ENCODE measurements at regions not wholly inside any gene's neighbourhood (a gene's known extent, or its start where the extent isn't known, plus 50 kb on each side); places are given as distances from the start of the nearest gene placed in this dataset.

- DNase-seq = no peak
- Mint-ChIP-seq H3K27ac (peak overlapping the region in 1 of 8 donors; percentile 40), H3K4me1 (peaks cover 23 to 37% (median 31%) of the 10 kb centered on the region in 3 donors), H3K9me3 (peaks cover 0 to 6% (median 0%) of the 10 kb centered on the region in 5 donors), H3K4me3 (no peak overlapping the region), H3K36me3 (peaks cover 0 to 8% (median 0%) of the 10 kb centered on the region in 3 donors), H3K27me3 (no peaks in the 10 kb centered on the region)
- H3K4me3 ChIP-seq (ENCODE audit: low read length) = no peak overlapping the region
- no peaks in the 10 kb centered on the region for H3K9me3 ChIP-seq (ENCODE audit: low read length)
- peaks cover 15% of the 10 kb centered on the region for H3K4me1 ChIP-seq (ENCODE audit: insufficient read depth, low read length)
- ChIA-PET POLR2A (no interaction called here), CTCF (interaction anchor here (1.9 kb wide), 1 partner anchor 58 kb away, joined by 4 read pairs; no protein-coding TSS in a partner anchor)
- H3K27me3 ChIP-seq (ENCODE audit: insufficient read depth, low read length, poor library complexity, severe bottlenecking) = no peaks in the 10 kb centered on the region
- H3K36me3 ChIP-seq (ENCODE audit: insufficient read depth, low read length) = no peaks in the 10 kb centered on the region
- H3K27ac ChIP-seq (ENCODE audit: low read depth, low read length) = no peak overlapping the region
Measured at GRCh38 chr13:40127925-40128324, 472.5 kb downstream of the COG6 start.

DNA sequence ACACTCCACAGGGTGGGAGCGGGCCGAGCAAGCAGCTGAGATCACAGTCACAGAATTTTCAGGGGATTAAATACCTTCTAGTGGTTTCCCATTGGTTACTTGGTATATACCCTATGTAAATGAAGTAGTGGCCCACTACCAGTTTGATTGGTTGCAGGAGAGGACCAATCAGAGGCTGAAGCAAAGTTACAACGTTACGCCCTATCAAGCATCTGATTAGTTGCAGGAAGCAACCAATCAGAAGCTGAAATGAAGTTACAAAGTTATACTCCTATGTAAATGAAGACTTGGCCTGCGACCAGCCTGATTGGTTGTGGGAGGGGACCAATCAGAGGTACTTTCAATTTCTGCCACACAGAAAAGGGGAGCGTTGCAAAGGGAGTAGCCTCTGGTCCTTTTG, 474.0 kb downstream of the COG6 start:
- H3K4me1 Mint-ChIP-seq = peaks cover 23 to 37% (median 36%) of the 10 kb centered on the region in 3 donors
- peaks cover 0 to 8% (median 0%) of the 10 kb centered on the region in 3 donors for H3K36me3 Mint-ChIP-seq

DNA sequence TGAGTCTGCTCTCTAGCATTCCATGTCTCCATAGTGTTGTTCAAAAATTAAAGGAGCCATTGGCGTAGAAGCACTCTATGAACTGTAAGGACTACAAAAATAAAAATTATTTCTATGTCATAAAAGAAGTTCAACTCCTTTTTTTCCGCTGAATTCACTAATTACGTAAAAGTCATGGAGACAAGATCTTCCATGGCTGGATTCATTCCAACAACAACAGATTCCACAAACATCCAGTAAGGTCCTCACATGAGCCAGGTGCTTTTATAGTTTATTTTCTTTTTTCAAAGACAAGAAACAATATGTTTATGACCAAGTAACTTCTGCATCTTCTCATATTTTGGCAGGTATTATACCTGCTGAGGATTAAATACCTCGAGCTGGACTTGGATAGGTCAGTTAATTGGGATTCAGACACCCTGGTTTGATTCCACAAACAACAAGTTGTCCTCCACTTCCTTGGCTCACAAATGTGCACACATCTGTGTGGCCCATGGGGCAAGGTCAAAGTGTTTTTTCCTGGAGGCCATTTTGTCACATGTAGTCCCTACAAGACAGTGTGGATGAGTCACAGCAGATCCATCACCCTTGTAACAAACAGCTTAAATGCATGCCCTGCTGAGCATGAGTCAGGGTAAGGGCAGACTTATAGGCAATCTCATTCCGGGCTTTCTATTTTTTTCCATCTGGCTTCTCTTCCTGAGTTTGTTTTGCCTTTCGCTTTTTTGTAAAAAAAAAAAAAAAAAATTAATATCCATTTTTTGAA, 475.6 kb downstream of the COG6 start:
- DNase-seq = no peak
- ChIA-PET CTCF (interaction anchor here (0.9 to 1.5 kb wide), 2 partner anchors 10 to 13 kb away, joined by 3 to 4 read pairs; no protein-coding TSS in a partner anchor), POLR2A (no interaction called here)
- H3K4me1 ChIP-seq (ENCODE audit: insufficient read depth, low read length) = peaks cover 15% of the 10 kb centered on the region
- no peak overlapping the region for H3K27ac Mint-ChIP-seq
- no peak overlapping the region for H3K4me3 ChIP-seq (ENCODE audit: low read length)
- H3K36me3 ChIP-seq (ENCODE audit: insufficient read depth, low read length) = no peaks in the 10 kb centered on the region
- peaks cover 0 to 8% (median 0%) of the 10 kb centered on the region in 3 donors for H3K36me3 Mint-ChIP-seq
- H3K4me1 Mint-ChIP-seq = peaks cover 31 to 43% (median 43%) of the 10 kb centered on the region in 3 donors
- H3K27ac ChIP-seq (ENCODE audit: low read depth, low read length) = no peak overlapping the region
- no peaks in the 10 kb centered on the region for H3K9me3 ChIP-seq (ENCODE audit: low read length)
- no peak overlapping the region for H3K4me3 Mint-ChIP-seq
- H3K9me3 Mint-ChIP-seq = peaks cover 0 to 6% (median 0%) of the 10 kb centered on the region in 5 donors
- H3K27me3 ChIP-seq (ENCODE audit: insufficient read depth, low read length, poor library complexity, severe bottlenecking) = no peaks in the 10 kb centered on the region
- no peaks in the 10 kb centered on the region for H3K27me3 Mint-ChIP-seq

More for the DNA sequence above, 474.0 kb downstream of the COG6 start:
- H3K4me1 ChIP-seq (ENCODE audit: insufficient read depth, low read length) = peaks cover 15% of the 10 kb centered on the region
- Mint-ChIP-seq H3K9me3 (peaks cover 0 to 6% (median 0%) of the 10 kb centered on the region in 5 donors), H3K4me3 (no peak overlapping the region), H3K27me3 (no peaks in the 10 kb centered on the region), H3K27ac (no peak overlapping the region)
- H3K27ac ChIP-seq (ENCODE audit: low read depth, low read length) = no peak overlapping the region
- no peaks in the 10 kb centered on the region for H3K27me3 ChIP-seq (ENCODE audit: insufficient read depth, low read length, poor library complexity, severe bottlenecking)
- H3K36me3 ChIP-seq (ENCODE audit: insufficient read depth, low read length) = no peaks in the 10 kb centered on the region
- POLR2A ChIA-PET = no interaction called here
- H3K9me3 ChIP-seq (ENCODE audit: low read length) = no peaks in the 10 kb centered on the region
- DNase-seq = no peak
- no peak overlapping the region for H3K4me3 ChIP-seq (ENCODE audit: low read length)
- CTCF ChIA-PET = interaction anchor here (1.0 to 1.9 kb wide), 3 partner anchors 15 to 61 kb away, joined by 3 to 4 read pairs (median 3); no protein-coding TSS in a partner anchor

DNA sequence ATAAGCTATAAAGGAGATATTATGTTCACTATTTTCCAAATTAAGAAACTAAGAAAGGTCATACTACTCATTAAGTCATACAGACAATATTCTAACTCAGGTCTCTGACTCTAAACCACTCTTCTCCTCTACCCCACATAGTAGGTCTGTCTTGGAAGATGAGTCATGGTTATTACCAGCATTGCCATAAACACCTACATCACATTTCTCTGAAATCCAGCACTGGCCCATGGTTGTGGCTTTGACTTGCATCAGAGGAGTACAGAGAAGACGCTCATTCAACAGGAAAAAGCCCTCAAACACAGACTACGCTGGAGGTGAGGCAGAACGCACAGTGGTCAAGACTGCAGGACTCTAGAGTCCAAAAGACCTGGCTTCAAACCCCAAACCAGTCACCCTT, 476.8 kb downstream of the COG6 start:
- Histone ChIP-seq H3K4me1 (ENCODE audit: insufficient read depth, low read length) (peaks cover 3% of the 10 kb centered on the region), H3K36me3 (ENCODE audit: insufficient read depth, low read length) (no peaks in the 10 kb centered on the region), H3K9me3 (ENCODE audit: low read length) (no peaks in the 10 kb centered on the region), H3K4me3 (ENCODE audit: low read length) (no peak overlapping the region), H3K27me3 (ENCODE audit: insufficient read depth, low read length, poor library complexity, severe bottlenecking) (no peaks in the 10 kb centered on the region), H3K27ac (ENCODE audit: low read depth, low read length) (no peak overlapping the region)
- peaks cover 0 to 8% (median 0%) of the 10 kb centered on the region in 3 donors for H3K36me3 Mint-ChIP-seq
- ChIA-PET CTCF (interaction anchor here (0.6 to 0.9 kb wide), 2 partner anchors 9 to 514 kb away, joined by 3 read pairs; no protein-coding TSS in a partner anchor), POLR2A (no interaction called here)
- H3K4me1 Mint-ChIP-seq = peaks cover 22 to 33% (median 31%) of the 10 kb centered on the region in 3 donors
- no peak overlapping the region for H3K4me3 Mint-ChIP-seq
- DNase-seq = no peak
- no peaks in the 10 kb centered on the region for H3K27me3 Mint-ChIP-seq
- peak overlapping the region in 1 of 8 donors; percentile 14 for H3K27ac Mint-ChIP-seq
- peaks cover 0 to 6% (median 1%) of the 10 kb centered on the region in 5 donors for H3K9me3 Mint-ChIP-seq

DNA sequence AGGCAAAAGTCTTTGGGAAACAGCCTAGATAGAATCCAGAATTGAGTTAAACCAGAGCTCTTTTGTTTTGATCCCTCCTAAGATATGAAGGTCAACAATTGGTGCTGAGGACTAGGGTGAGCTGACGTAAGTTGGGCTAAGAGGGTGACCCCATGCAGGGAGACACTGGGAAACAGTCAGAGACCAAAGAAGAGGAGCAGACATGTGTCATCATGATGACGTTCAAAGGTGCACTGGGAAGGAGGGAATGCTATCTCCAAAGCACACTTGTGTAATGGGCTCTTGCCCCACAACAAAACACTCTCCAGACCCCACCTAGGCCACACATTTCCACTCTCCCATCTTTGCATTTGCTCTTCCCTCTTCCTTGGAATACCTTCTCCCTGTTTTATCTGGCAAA, 481.4 kb downstream of the COG6 start:
- Histone ChIP-seq H3K36me3 (ENCODE audit: insufficient read depth, low read length) (no peaks in the 10 kb centered on the region), H3K9me3 (ENCODE audit: low read length) (no peaks in the 10 kb centered on the region), H3K27ac (ENCODE audit: low read depth, low read length) (no peak overlapping the region), H3K4me3 (ENCODE audit: low read length) (no peak overlapping the region), H3K27me3 (ENCODE audit: insufficient read depth, low read length, poor library complexity, severe bottlenecking) (no peaks in the 10 kb centered on the region), H3K4me1 (ENCODE audit: insufficient read depth, low read length) (no peaks in the 10 kb centered on the region)
- H3K27ac Mint-ChIP-seq = no peak overlapping the region
- H3K4me3 Mint-ChIP-seq = no peak overlapping the region
- CTCF ChIA-PET = interaction anchor here (1.3 kb wide), 1 partner anchor 31 kb away, joined by 3 read pairs; no protein-coding TSS in a partner anchor
- H3K27me3 Mint-ChIP-seq = peaks cover 0 to 3% of the 10 kb centered on the region in 2 donors
- peaks cover 12 to 14% (median 14%) of the 10 kb centered on the region in 3 donors for H3K4me1 Mint-ChIP-seq
- H3K9me3 Mint-ChIP-seq = peaks cover 0 to 1% (median 0%) of the 10 kb centered on the region in 5 donors
- POLR2A ChIA-PET = no interaction called here
- DNase-seq = no peak
- peaks cover 0 to 5% (median 0%) of the 10 kb centered on the region in 3 donors for H3K36me3 Mint-ChIP-seq

DNA sequence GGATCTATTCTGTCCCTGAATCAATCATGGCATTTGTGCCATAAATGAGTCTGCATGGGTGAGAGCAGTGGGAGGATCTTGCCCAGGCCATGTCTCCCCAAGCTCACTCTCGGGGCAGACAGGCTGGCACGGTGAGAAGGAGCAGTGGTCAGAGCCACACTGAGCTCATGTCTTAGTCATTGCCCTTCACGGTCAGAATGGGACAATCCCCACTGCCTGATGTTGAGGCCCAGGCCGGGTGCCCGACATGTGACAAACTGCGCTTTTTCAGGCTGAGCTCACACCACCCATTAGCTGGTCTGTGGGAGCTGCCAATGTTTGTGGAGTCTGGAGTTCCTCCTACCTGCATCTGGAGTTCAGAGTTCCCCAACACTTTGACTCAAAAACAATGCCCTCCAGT, 481.9 kb downstream of the COG6 start:
- H3K27me3 ChIP-seq (ENCODE audit: insufficient read depth, low read length, poor library complexity, severe bottlenecking) = no peaks in the 10 kb centered on the region
- Mint-ChIP-seq H3K36me3 (peaks cover 0 to 4% (median 0%) of the 10 kb centered on the region in 3 donors), H3K27me3 (peaks cover 0 to 3% of the 10 kb centered on the region in 2 donors), H3K4me1 (peaks cover 9 to 14% (median 11%) of the 10 kb centered on the region in 3 donors), H3K4me3 (peak overlapping the region in 1 of 7 donors; percentile 48), H3K27ac (no peak overlapping the region), H3K9me3 (peaks cover 0 to 1% (median 0%) of the 10 kb centered on the region in 5 donors)
- DNase-seq = no peak
- ChIA-PET CTCF (interaction anchor here (1.3 kb wide), 1 partner anchor 30 kb away, joined by 3 read pairs; no protein-coding TSS in a partner anchor), POLR2A (no interaction called here)
- H3K27ac ChIP-seq (ENCODE audit: low read depth, low read length) = no peak overlapping the region
- no peaks in the 10 kb centered on the region for H3K36me3 ChIP-seq (ENCODE audit: insufficient read depth, low read length)
- H3K9me3 ChIP-seq (ENCODE audit: low read length) = no peaks in the 10 kb centered on the region
- no peak overlapping the region for H3K4me3 ChIP-seq (ENCODE audit: low read length)
- H3K4me1 ChIP-seq (ENCODE audit: insufficient read depth, low read length) = no peaks in the 10 kb centered on the region

GRCh38 chr13:40139896-40140520, 484.5 kb downstream of the COG6 start:
- Mint-ChIP-seq H3K36me3 (peaks cover 0 to 4% (median 1%) of the 10 kb centered on the region in 3 donors), H3K27me3 (peaks cover 0 to 3% of the 10 kb centered on the region in 2 donors), H3K9me3 (peaks cover 0 to 1% (median 0%) of the 10 kb centered on the region in 5 donors), H3K4me3 (no peak overlapping the region), H3K27ac (no peak overlapping the region), H3K4me1 (peaks cover 14 to 18% (median 15%) of the 10 kb centered on the region in 3 donors)
- no peak for DNase-seq
- Histone ChIP-seq H3K27me3 (ENCODE audit: insufficient read depth, low read length, poor library complexity, severe bottlenecking) (no peaks in the 10 kb centered on the region), H3K9me3 (ENCODE audit: low read length) (no peaks in the 10 kb centered on the region), H3K4me3 (ENCODE audit: low read length) (no peak overlapping the region), H3K36me3 (ENCODE audit: insufficient read depth, low read length) (no peaks in the 10 kb centered on the region), H3K27ac (ENCODE audit: low read depth, low read length) (no peak overlapping the region), H3K4me1 (ENCODE audit: insufficient read depth, low read length) (peaks cover 3% of the 10 kb centered on the region)
- ChIA-PET CTCF (no interaction called here), POLR2A (no interaction called here)

Data from CD8-positive, alpha-beta memory T cell (primary cell).